Nephron (organoid): ENCODE measurements at regions not wholly inside any gene's neighbourhood (a gene's known extent, or its start where the extent isn't known, plus 50 kb on each side); places are given as distances from the start of the nearest gene placed in this dataset.

Source experiments
- H3K27ac Mint-ChIP-seq, 3 experiments: 2 replicates each; pipeline ENCODE4 v1.8.0; 2020; ENCODE audit warnings: mixed read lengths in 3 of 3, mild to moderate bottlenecking in 2 of 3, moderate library complexity in 1 of 3
- H3K27me3 Mint-ChIP-seq: 2 replicates; pipeline ENCODE4 v1.8.0; 2021; ENCODE audit warnings: low read depth, mild to moderate bottlenecking, moderate library complexity, mixed read lengths
- H3K36me3 Mint-ChIP-seq: 2 replicates; pipeline ENCODE4 v1.8.0; 2020; ENCODE audit warnings: low read depth, mixed read lengths
- H3K4me1 Mint-ChIP-seq: 2 replicates; pipeline ENCODE4 v1.8.0; 2020; ENCODE audit warnings: mixed read lengths
- H3K4me3 Mint-ChIP-seq, 3 experiments: 2 replicates each; pipeline ENCODE4 v1.8.0; 2020; ENCODE audit warnings: mild to moderate bottlenecking in 3 of 3, mixed read lengths in 3 of 3, moderate library complexity in 2 of 3
- H3K9me3 Mint-ChIP-seq: 2 replicates; pipeline ENCODE4 v1.8.0; 2020; ENCODE audit warnings: mixed read lengths
- CTCF ChIP-seq, 3 experiments: fragments of 200-600 bp; sonication (generic); IDR thresholded peaks; one replicate each; pipeline ENCODE4 v1.5.0; 2021; ENCODE audit warnings: antibody characterized with exemption in 3 of 3; ENCODE audit not compliant: unreplicated experiment in 3 of 3

GRCh38 chr5:63141591-63141990 lies 563.0 kb downstream of the LRRC70 start:
- H3K4me1 Mint-ChIP-seq = no peaks in the 10 kb centered on the region
- H3K9me3 Mint-ChIP-seq = no peaks in the 10 kb centered on the region
- H3K27me3 Mint-ChIP-seq = no peaks in the 10 kb centered on the region
- H3K27ac Mint-ChIP-seq = no peak overlapping the region
- no peak for TF ChIP-seq CTCF (IDR thresholded peaks at IDR 0.05; ENCODE audit: unreplicated experiment in 3 of 3)
- H3K36me3 Mint-ChIP-seq = no peaks in the 10 kb centered on the region
- H3K4me3 Mint-ChIP-seq = no peak overlapping the region

GRCh38 chr5:63135291-63135690 lies 556.7 kb downstream of the LRRC70 start:
- no peaks in the 10 kb centered on the region for H3K9me3 Mint-ChIP-seq
- no peaks in the 10 kb centered on the region for H3K36me3 Mint-ChIP-seq
- no peak overlapping the region for H3K27ac Mint-ChIP-seq
- H3K4me1 Mint-ChIP-seq = no peaks in the 10 kb centered on the region
- peaks cover 4% of the 10 kb centered on the region for H3K27me3 Mint-ChIP-seq
- TF ChIP-seq CTCF (IDR thresholded peaks at IDR 0.05; ENCODE audit: unreplicated experiment in 3 of 3) = no peak
- no peak overlapping the region for H3K4me3 Mint-ChIP-seq

DNA sequence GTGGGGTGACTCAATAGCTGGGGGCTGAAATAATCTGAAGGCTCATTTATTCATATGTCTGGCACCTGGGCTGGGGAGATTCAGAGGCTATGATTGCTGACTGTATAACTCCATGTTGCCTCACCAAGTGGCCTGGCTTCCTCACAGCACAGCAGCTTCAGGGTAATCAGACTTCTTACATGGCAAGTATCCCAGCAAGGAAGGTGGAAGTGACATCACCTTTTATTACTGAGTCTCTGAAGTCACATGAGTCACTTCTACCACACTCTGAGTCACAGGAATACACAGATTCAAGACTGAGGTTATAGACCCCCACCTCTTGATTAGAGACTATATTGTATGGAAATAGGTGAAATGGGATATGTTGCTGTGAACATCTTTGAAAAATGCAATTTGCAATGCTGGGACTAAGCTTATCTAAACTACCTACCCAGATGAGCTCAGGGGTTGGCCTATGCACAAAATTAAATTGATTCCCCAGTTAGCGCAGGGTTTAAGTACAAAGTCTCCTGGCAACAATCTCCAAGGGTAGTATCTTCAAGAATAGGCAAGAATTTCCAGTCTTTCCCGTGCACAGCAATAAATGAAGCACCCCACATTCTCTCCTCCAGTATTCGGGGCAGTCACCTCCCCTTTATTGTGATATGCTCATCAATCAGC lies 553.1 kb downstream of the LRRC70 start:
- no peak overlapping the region for H3K4me3 Mint-ChIP-seq
- H3K9me3 Mint-ChIP-seq = no peaks in the 10 kb centered on the region
- H3K27me3 Mint-ChIP-seq = peaks cover 4% of the 10 kb centered on the region
- no peak for TF ChIP-seq CTCF (IDR thresholded peaks at IDR 0.05; ENCODE audit: unreplicated experiment in 3 of 3)
- no peaks in the 10 kb centered on the region for H3K4me1 Mint-ChIP-seq
- H3K36me3 Mint-ChIP-seq = no peaks in the 10 kb centered on the region
- no peak overlapping the region for H3K27ac Mint-ChIP-seq

DNA sequence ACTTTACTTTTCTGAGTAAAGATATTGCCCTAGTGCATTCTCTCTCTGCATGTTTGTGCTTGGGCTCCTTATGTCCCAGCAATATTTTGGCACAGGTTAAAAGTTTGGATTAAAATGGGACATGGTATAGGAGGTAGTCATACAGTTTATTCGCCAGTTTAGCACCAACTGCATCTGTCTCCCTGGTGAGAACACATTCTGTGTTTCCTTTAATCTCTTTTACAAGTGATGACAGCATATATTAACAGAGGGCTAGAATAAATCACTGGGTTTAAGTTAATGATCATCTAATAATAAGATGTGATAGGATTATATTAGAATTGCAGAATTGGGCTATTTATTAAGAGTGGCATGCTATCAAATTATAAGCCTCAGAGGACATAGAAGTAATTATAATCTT lies 550.1 kb downstream of the LRRC70 start:
- Mint-ChIP-seq H3K27ac (peak overlapping the region in 1 of 3 experiments; percentile 30), H3K27me3 (peaks cover 4% of the 10 kb centered on the region), H3K4me3 (no peak overlapping the region), H3K9me3 (no peaks in the 10 kb centered on the region), H3K4me1 (peaks cover 5% of the 10 kb centered on the region), H3K36me3 (no peaks in the 10 kb centered on the region)
- TF ChIP-seq CTCF (IDR thresholded peaks at IDR 0.05; ENCODE audit: unreplicated experiment in 3 of 3) = no peak

GRCh38 chr5:63128018-63128417 lies 549.4 kb downstream of the LRRC70 start:
- peaks cover 4% of the 10 kb centered on the region for H3K27me3 Mint-ChIP-seq
- no peaks in the 10 kb centered on the region for H3K36me3 Mint-ChIP-seq
- peak overlapping the region in 2 of 3 experiments; percentile 30 to 38 for H3K27ac Mint-ChIP-seq
- TF ChIP-seq CTCF (IDR thresholded peaks at IDR 0.05; ENCODE audit: unreplicated experiment in 3 of 3) = no peak
- H3K4me3 Mint-ChIP-seq = no peak overlapping the region
- no peaks in the 10 kb centered on the region for H3K9me3 Mint-ChIP-seq
- peaks cover 5% of the 10 kb centered on the region for H3K4me1 Mint-ChIP-seq

DNA sequence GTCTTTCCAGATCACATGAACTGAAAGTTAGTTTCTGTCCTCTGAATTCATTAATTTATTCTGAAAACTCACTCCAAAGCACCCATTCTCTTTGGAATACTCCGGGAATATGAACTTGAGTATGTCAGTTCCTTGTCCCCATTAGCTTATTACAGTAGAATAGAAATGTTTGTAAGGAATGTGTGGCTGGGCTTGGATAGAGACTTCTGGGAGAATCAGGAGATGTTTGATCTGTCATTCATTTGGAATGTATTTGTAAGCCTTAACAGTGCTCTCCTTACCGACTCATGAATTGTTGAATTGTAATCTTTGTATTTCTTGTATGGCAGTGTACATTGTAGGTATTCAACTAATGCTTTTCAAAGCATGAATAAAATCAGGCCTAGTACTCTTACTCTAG lies 548.4 kb downstream of the LRRC70 start:
- H3K4me1 Mint-ChIP-seq = peaks cover 5% of the 10 kb centered on the region
- no peaks in the 10 kb centered on the region for H3K9me3 Mint-ChIP-seq
- H3K36me3 Mint-ChIP-seq = no peaks in the 10 kb centered on the region
- H3K4me3 Mint-ChIP-seq = no peak overlapping the region
- H3K27me3 Mint-ChIP-seq = peaks cover 4% of the 10 kb centered on the region
- no peak overlapping the region for H3K27ac Mint-ChIP-seq
- no peak for TF ChIP-seq CTCF (IDR thresholded peaks at IDR 0.05; ENCODE audit: unreplicated experiment in 3 of 3)
